ENCODE measurements at regions not wholly inside any gene's neighbourhood (a gene's known extent, or its start where the extent isn't known, plus 50 kb on each side); places are given as distances from the start of the nearest gene placed in this dataset.

DNA sequence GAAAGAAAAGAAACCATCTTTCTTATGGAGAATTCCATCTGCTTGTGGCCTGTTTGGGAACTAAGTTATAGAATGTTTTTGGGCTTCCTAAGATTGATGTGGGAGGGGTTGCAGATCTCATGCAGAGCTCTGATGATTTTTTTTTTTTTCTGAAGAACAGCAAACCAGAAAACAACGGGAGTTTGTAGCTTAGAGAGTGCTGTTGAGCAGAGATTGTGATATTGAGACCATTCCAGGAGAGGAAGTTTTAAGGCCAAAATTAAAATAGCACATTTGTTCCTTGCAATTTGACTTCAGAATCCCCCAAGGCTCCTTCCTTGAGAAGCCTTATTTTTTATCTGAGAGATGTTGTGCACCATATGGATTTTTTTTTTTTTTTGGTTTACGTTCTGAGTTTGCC is 159.5 kb upstream of the NRP1 start:
- H3K27ac ChIP-seq = peak overlapping the region in 1 of 5 donors; percentile 25
- 41 to 61% (median 56%) methylated on average over 2 of the region's 2 CpGs for WGBS, 5 donors
- H3K27me3 ChIP-seq = no peaks in the 10 kb centered on the region
- intact Hi-C loops (cut with DNase I; ENCODE audit: low total_unique reads) = no loop called here
- H3K36me3 ChIP-seq = no peaks in the 10 kb centered on the region
- no peak overlapping the region for H3K4me3 ChIP-seq
- peak in 1 of 2 donors; percentile 61 for DNase-seq
- peaks cover 0 to 10% (median 5%) of the 10 kb centered on the region in 4 donors for H3K4me1 ChIP-seq
- no peaks in the 10 kb centered on the region for H3K9me3 ChIP-seq
- TF ChIP-seq EP300 (IDR thresholded peaks at IDR 0.05) (no peak), POLR2A (IDR thresholded peaks at IDR 0.05) (no peak), POLR2AphosphoS5 (IDR thresholded peaks at IDR 0.05) (no peak)
- TF ChIP-seq, protein P1, sequence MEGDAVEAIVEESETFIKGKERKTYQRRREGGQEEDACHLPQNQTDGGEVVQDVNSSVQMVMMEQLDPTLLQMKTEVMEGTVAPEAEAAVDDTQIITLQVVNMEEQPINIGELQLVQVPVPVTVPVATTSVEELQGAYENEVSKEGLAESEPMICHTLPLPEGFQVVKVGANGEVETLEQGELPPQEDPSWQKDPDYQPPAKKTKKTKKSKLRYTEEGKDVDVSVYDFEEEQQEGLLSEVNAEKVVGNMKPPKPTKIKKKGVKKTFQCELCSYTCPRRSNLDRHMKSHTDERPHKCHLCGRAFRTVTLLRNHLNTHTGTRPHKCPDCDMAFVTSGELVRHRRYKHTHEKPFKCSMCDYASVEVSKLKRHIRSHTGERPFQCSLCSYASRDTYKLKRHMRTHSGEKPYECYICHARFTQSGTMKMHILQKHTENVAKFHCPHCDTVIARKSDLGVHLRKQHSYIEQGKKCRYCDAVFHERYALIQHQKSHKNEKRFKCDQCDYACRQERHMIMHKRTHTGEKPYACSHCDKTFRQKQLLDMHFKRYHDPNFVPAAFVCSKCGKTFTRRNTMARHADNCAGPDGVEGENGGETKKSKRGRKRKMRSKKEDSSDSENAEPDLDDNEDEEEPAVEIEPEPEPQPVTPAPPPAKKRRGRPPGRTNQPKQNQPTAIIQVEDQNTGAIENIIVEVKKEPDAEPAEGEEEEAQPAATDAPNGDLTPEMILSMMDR (IDR thresholded peaks at IDR 0.05) = no peak

DNA sequence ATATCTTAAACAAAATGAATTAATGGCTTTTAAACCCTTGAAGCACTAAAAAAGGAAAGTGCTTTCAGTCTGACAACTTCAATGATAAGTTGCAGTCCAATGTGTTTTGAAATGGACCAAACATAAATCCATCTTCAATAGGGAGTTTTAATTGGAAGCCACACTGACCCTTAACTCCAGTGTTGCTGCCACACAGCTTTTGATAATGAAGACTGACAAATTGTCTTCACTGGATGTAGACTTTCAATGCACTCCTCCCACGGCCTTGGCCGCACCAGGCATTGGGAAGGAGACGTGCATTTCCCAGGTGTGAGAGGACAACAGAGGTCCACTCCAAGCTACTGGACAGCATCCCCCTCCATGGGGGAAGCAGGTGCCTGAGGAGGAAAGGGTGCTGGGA is 159.0 kb upstream of the NRP1 start:
- intact Hi-C loops (cut with DNase I; ENCODE audit: low total_unique reads) = no loop called here
- Histone ChIP-seq H3K9me3 (no peaks in the 10 kb centered on the region), H3K27me3 (no peaks in the 10 kb centered on the region), H3K36me3 (no peaks in the 10 kb centered on the region), H3K4me1 (peaks cover 0 to 10% (median 5%) of the 10 kb centered on the region in 4 donors), H3K27ac (peak overlapping the region in 1 of 5 donors; percentile 25), H3K4me3 (no peak overlapping the region)
- TF ChIP-seq, protein P1 (IDR thresholded peaks at IDR 0.05) = no peak
- TF ChIP-seq POLR2AphosphoS5 (IDR thresholded peaks at IDR 0.05) (no peak), EP300 (IDR thresholded peaks at IDR 0.05) (no peak), POLR2A (IDR thresholded peaks at IDR 0.05) (no peak)
- no peak for DNase-seq
- 74 to 89% (median 82%) methylated on average over 3 of the region's 3 CpGs for WGBS, 5 donors

DNA sequence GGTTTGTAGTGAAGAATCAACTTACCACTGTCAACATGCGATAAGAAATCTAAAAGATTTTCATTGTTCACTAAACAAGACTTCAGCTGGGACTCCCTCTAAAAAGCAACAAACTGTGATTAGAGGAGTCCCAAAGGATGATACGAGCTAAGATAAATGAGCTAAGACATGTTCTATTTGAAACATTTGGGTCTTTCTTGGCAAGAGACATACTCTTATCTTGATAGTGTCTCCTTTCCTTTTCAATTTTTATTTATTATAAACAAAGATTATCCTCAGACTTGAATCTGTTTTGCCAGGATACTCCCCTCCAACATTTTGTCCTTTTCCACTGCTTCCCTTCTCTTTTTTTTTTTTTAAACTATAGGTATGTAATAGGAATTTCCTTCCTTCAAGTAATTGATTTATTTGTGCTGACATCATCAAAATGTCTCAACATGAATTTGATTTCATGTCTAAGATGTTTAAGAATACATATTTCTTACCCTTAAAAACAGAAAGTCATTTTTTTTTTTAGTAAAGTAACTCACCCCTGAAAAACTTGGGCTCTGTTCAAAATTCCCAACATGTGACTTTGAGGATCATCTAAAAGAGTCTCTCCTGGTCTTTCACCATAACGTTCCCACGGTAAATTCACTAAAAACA is 158.4 kb upstream of the NRP1 start:
- intact Hi-C loops (cut with DNase I; ENCODE audit: low total_unique reads) = no loop called here
- Histone ChIP-seq H3K4me3 (no peak overlapping the region), H3K27ac (no peak overlapping the region), H3K4me1 (peaks cover 0 to 10% (median 5%) of the 10 kb centered on the region in 4 donors), H3K27me3 (no peaks in the 10 kb centered on the region), H3K36me3 (no peaks in the 10 kb centered on the region), H3K9me3 (no peaks in the 10 kb centered on the region)
- no peak for DNase-seq
- 67 to 85% (median 80%) methylated on average over 4 of the region's 4 CpGs for WGBS, 5 donors
- TF ChIP-seq POLR2AphosphoS5 (IDR thresholded peaks at IDR 0.05) (no peak), EP300 (IDR thresholded peaks at IDR 0.05) (no peak)
- TF ChIP-seq, protein P1 (IDR thresholded peaks at IDR 0.05) = no peak

DNA sequence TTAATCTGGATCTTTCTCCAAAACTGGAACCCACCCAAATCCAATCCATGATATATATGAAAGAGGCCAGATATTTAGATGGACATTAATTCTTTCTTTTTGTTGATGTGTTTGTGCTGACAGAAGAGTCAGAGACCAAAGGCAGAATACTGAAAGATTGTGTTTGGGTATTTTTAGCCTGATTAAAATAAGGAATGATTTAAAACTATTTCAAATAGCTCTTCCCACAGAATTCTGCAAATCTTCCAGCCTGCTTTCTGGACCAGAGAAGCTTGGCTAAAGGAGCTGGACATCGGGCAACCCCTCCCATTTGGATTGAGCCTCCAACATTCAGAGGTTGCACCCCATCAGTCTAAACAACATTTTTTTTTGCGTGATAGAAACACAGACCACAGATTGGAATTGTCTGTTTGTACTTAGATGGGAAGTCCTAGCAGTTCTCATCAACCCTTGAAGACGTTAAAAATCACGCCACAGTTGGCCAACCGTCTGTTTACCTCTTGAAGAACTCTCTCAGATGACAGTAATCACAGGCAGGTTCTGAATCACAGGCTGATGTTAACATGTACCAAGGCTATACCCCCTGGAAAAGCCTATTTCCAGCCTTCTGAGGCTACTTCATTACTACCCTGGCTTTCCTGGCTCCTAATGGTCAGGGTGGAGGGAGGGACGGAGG is 155.2 kb upstream of the NRP1 start:
- no peaks in the 10 kb centered on the region for H3K36me3 ChIP-seq
- TF ChIP-seq, protein P1 (IDR thresholded peaks at IDR 0.05) = no peak
- TF ChIP-seq POLR2AphosphoS5 (IDR thresholded peaks at IDR 0.05) (peak in 1 of 3 donors; percentile 12), EP300 (IDR thresholded peaks at IDR 0.05) (no peak)
- intact Hi-C loops (cut with DNase I; ENCODE audit: low total_unique reads) = no loop called here
- no peaks in the 10 kb centered on the region for H3K27me3 ChIP-seq
- H3K4me1 ChIP-seq = peaks cover 0 to 24% (median 5%) of the 10 kb centered on the region in 4 donors
- WGBS, 5 donors = 60 to 74% (median 68%) methylated on average over 6 of the region's 6 CpGs
- peak overlapping the region in 3 of 5 donors; percentile 33 to 67 (median 45) for H3K27ac ChIP-seq
- DNase-seq = peak in 1 of 2 donors; percentile 58
- H3K9me3 ChIP-seq = no peaks in the 10 kb centered on the region
- no peak overlapping the region for H3K4me3 ChIP-seq

Measured in stomach (tissue), 8 donors.